WERI-Rb-1 (cell line): ENCODE measurements at regions not wholly inside any gene's neighbourhood (a gene's known extent, or its start where the extent isn't known, plus 50 kb on each side); places are given as distances from the start of the nearest gene placed in this dataset.

Source experiments
- DNase-seq: peaks from one replicate; pipeline ENCODE4 v3.0.0-alpha.2; 2020
- H3K27ac ChIP-seq: fragments of 250-450 bp; sonication (Bioruptor Pico); 2 replicates; pipeline ENCODE4 v1.5.1; 2020; ENCODE audit warnings: mild to moderate bottlenecking, moderate library complexity
- H3K27me3 ChIP-seq: fragments of 250-450 bp; sonication (Bioruptor Pico); 2 replicates; pipeline ENCODE4 v1.5.1; 2021; ENCODE audit warnings: mild to moderate bottlenecking, low read depth, moderate library complexity; ENCODE audit not compliant: insufficient read depth, severe bottlenecking
- H3K36me3 ChIP-seq: fragments of 250-450 bp; sonication (Bioruptor Pico); 2 replicates; pipeline ENCODE4 v1.5.1; 2020; ENCODE audit warnings: mild to moderate bottlenecking, moderate library complexity
- H3K4me3 ChIP-seq: 2 replicates; pipeline ENCODE4 v1.5.1; 2011; ENCODE audit warnings: low read depth, mild to moderate bottlenecking, control low read depth, low read length
- H3K9me3 ChIP-seq: fragments of 250-450 bp; sonication (Bioruptor Pico); 2 replicates; pipeline ENCODE4 v1.5.1; 2021; ENCODE audit warnings: mild to moderate bottlenecking, moderate library complexity; ENCODE audit not compliant: severe bottlenecking
- CTCF ChIP-seq: IDR thresholded peaks from 2 replicates; pipeline ENCODE4 v1.5.1; 2011; ENCODE audit warnings: low read depth, mild to moderate bottlenecking, control low read depth, inconsistent platforms, low read length

DNA sequence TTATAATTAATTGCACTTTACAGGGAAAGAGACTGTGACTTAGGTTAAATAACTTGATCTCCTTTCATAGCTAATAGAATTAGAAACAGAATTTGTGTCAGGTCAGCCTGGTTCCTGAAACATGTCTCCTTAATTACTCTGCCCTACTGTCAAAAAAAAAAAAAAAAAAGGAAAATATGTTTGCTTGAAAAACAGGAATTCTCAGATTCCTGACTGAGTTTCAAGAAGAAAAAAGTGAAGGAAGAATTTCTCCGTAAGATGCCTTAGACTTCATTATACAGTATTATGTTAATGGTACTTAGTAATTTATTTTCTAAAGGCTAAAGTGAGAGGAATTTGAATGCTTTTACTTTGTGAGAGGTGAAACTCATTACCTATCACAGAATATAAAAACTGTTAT lies 118.4 kb upstream of the REG3G start:
- H3K27ac ChIP-seq, result no peak overlapping the region
- H3K9me3 ChIP-seq, result no peaks in the 10 kb centered on the region
- H3K4me3 ChIP-seq, result no peak overlapping the region
- no peaks in the 10 kb centered on the region for H3K36me3 ChIP-seq
- TF ChIP-seq CTCF, result no peak
- H3K27me3 ChIP-seq, result no peaks in the 10 kb centered on the region
- no peak for DNase-seq

DNA sequence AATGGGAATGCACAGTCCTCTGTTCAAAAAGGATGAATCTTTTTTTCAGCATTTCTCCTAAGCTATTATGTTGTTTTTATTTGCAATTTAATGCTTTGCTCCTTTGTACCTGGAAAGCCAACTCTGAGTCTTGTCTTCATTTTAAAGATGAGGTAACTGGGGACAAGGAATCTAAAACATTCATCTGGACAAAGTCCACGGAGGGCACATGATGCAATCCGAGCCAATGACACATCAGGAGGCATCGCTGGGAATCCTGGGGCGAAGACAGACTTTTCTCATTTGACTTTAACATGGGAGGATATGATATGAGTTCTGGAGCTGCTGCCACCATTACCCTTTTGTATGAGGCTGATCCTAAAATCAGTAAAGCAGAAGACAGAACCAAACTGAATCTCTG lies 116.5 kb upstream of the REG3G start:
- no peak for DNase-seq
- H3K27me3 ChIP-seq, result no peaks in the 10 kb centered on the region
- no peaks in the 10 kb centered on the region for H3K36me3 ChIP-seq
- TF ChIP-seq CTCF, result no peak
- no peak overlapping the region for H3K27ac ChIP-seq
- H3K4me3 ChIP-seq, result no peak overlapping the region
- no peaks in the 10 kb centered on the region for H3K9me3 ChIP-seq

DNA sequence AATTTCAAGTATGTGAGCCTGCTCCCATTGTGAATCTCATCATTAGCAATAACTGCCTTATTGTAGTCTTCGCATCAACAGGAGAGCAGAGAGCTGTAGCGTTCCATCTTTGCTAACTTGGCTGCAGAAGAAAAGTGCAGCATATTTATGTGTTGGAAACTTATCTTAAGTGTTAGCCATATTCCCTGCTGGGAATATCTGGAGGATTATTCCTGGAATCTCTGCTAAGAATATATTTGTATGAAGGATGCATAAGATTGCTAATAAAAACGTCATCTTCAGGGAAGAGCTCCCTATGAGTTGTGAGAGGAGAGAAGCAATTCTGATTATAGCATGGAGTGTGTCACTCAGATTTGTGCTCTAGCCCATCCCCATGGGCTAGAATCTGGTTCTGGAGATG lies 115.1 kb upstream of the REG3G start:
- TF ChIP-seq CTCF, result no peak
- Histone ChIP-seq H3K4me3 (no peak overlapping the region), H3K9me3 (no peaks in the 10 kb centered on the region), H3K27me3 (no peaks in the 10 kb centered on the region), H3K36me3 (no peaks in the 10 kb centered on the region), H3K27ac (no peak overlapping the region)
- DNase-seq, result no peak

DNA sequence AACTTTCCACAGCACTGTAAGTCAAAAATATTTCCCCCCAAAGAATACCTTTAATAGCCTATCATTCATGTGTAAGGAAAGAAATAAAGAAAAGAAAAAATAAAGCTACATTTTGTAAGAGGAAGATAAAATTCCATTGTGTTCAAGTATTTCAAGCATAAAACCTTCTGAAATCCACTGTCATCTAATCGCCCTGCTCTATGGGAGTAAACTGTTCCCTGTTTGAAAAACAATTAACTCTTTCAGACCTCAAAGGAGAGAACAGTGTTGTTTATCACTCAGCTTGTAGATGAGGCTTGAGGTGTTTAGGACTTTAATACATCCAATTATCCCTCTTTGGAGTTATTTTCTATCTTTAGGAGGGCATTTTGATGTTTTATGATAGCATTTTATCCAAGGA lies 112.2 kb upstream of the REG3G start:
- H3K36me3 ChIP-seq, result no peaks in the 10 kb centered on the region
- no peaks in the 10 kb centered on the region for H3K9me3 ChIP-seq
- DNase-seq, result no peak
- H3K27me3 ChIP-seq, result no peaks in the 10 kb centered on the region
- no peak for TF ChIP-seq CTCF
- no peak overlapping the region for H3K4me3 ChIP-seq
- no peak overlapping the region for H3K27ac ChIP-seq

GRCh38 chr2:78925258-78925657 lies 100.2 kb upstream of the REG3G start:
- Histone ChIP-seq H3K27ac (no peak overlapping the region), H3K9me3 (no peaks in the 10 kb centered on the region), H3K4me3 (no peak overlapping the region), H3K36me3 (no peaks in the 10 kb centered on the region), H3K27me3 (no peaks in the 10 kb centered on the region)
- no peak for DNase-seq
- no peak for TF ChIP-seq CTCF

DNA sequence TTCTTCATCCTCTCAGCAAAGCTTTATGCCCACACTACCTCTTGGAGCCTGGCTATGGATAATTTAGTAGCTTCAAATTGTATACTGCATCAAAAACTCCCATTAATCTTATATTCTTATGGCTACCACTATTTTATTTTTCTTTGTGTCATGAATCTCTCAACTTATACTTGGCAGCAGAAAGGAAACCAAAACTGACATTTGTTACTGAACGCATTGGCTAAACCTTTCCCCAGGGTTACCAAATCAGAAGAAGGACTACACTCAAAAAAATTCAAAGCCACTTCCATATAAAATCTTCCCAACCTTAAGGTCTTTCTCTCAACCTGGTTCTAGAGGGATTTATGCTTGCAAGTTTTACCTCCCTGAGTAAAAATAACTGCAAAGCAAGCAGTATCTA lies 97.0 kb upstream of the REG3G start:
- Histone ChIP-seq H3K4me3 (no peak overlapping the region), H3K36me3 (no peaks in the 10 kb centered on the region), H3K27ac (no peak overlapping the region), H3K9me3 (no peaks in the 10 kb centered on the region), H3K27me3 (no peaks in the 10 kb centered on the region)
- no peak for TF ChIP-seq CTCF
- DNase-seq, result no peak
